HCT116 (cell line): ENCODE measurements at regions not wholly inside any gene's neighbourhood (a gene's known extent, or its start where the extent isn't known, plus 50 kb on each side); places are given as distances from the start of the nearest gene placed in this dataset.
A peak's percentile ranks its signal among the peaks of the same experiment; 100 is the strongest.

ENCODE experiments used
- ATAC-seq: fragments of 200-7000 bp; cut with Tn5 transposase; 2 replicates; pipeline ENCODE4 v1.9.1; 2020; ENCODE audit warnings: mild to moderate bottlenecking, moderate library complexity
- BruUV-seq: library from RNA; stranded (reverse); fragments of 400-500 nt; replicated peaks from 2 replicates; lab custom pipeline; 2021; lab: Mats Ljungman, UMichigan
- CTCF ChIA-PET: fragments of 300-600 bp; sonication (Branson Sonifier 250); formaldehyde crosslinking; loops from one replicate; lab custom pipeline; 2021; ENCODE audit warnings: antibody characterized with exemption; lab: Charles Lee
- POLR2A ChIA-PET: fragments of 300-600, 350-600 bp; sonication (Branson Sonifier 250); formaldehyde crosslinking; loops from one replicate; lab custom pipeline; 2021; ENCODE audit warnings: antibody characterized with exemption; lab: Charles Lee
- RAD21 ChIA-PET, 2 experiments: fragments of 300-600 bp; sonication (Branson Sonifier 250); formaldehyde crosslinking; loops; one replicate each; lab custom pipeline; 2023; ENCODE audit warnings: low total read pairs in 2 of 2; ENCODE audit not compliant: uncharacterized antibody in 2 of 2, unreplicated experiment in 2 of 2, low non-redundant PET in 1 of 2; lab: Charles Lee
- DNase-seq: peaks from one replicate; pipeline ENCODE4 v3.0.0-alpha.2; 2010; ENCODE audit warnings: low read depth, low spot score
- H2AFZ ChIP-seq: fragments of 200-600 bp; shearing (Covaris generic), sonication (generic); 2 replicates; pipeline ENCODE4 v1.6.1; 2017; ENCODE audit warnings: low read depth, mixed run types, mixed read lengths, antibody characterized with exemption, low read length; ENCODE audit not compliant: poor library complexity, severe bottlenecking
- H3K27ac ChIP-seq: 2 replicates; pipeline ENCODE4 v1.5.1; 2012; ENCODE audit warnings: low read depth, low read length
- H3K27me3 ChIP-seq: fragments of 200-600 bp; sonication (generic); 2 replicates; pipeline ENCODE4 v1.6.1; 2016; ENCODE audit warnings: mixed run types, low read length, mixed read lengths; ENCODE audit not compliant: insufficient read depth
- H3K36me3 ChIP-seq, 2 experiments: fragments of 200-500 bp in 1 of 2; fragments of 200-600 bp in 1 of 2; sonication (Bioruptor generic) in 1 of 2; sonication (generic) in 1 of 2; 2 replicates each; pipeline versions ENCODE4 v1.5.1 to v1.6.1; 2014 to 2016; ENCODE audit warnings: low read length in 2 of 2, inconsistent platforms in 1 of 2, mixed read lengths in 1 of 2, mixed run types in 1 of 2; ENCODE audit not compliant: insufficient read depth in 2 of 2, control insufficient read depth in 1 of 2
- H3K4me1 ChIP-seq, 2 experiments: fragments of 200-600 bp in 1 of 2; sonication (generic) in 1 of 2; 2 replicates each; pipeline versions ENCODE4 v1.5.1 to v1.6.1; 2012 to 2017; ENCODE audit warnings: low read length in 2 of 2, inconsistent platforms in 1 of 2, mild to moderate bottlenecking in 1 of 2, mixed read lengths in 1 of 2, mixed run types in 1 of 2, moderate library complexity in 1 of 2; ENCODE audit not compliant: insufficient read depth in 2 of 2, control insufficient read depth in 1 of 2
- H3K4me2 ChIP-seq: fragments of 200-600 bp; sonication (generic); 2 replicates; pipeline ENCODE4 v1.6.1; 2017; ENCODE audit warnings: mixed run types, low read length, mixed read lengths
- H3K4me3 ChIP-seq, 2 experiments: fragments of 200-600 bp in 1 of 2; sonication (generic) in 1 of 2; replicated peaks in 1 of 2; 2 replicates each; pipeline ENCODE4 v1.5.1; 2011 to 2016; ENCODE audit warnings: low read length in 2 of 2, control low read depth in 1 of 2, low read depth in 1 of 2, mild to moderate bottlenecking in 1 of 2, mixed read lengths in 1 of 2, mixed run types in 1 of 2
- H3K79me2 ChIP-seq: fragments of 200-600 bp; sonication (generic); 2 replicates; pipeline ENCODE4 v1.6.1; 2017; ENCODE audit warnings: mild to moderate bottlenecking, mixed run types, low read length, moderate library complexity, mixed read lengths; ENCODE audit not compliant: insufficient read depth
- H3K9ac ChIP-seq: fragments of 200-600 bp; sonication (generic); 2 replicates; pipeline ENCODE4 v1.6.1; 2016; ENCODE audit warnings: low read length, mixed read lengths
- H3K9me2 ChIP-seq: fragments of 200-600 bp; sonication (generic), shearing (Covaris generic); 2 replicates; pipeline ENCODE4 v1.6.1; 2017; ENCODE audit warnings: mixed run types, mild to moderate bottlenecking, moderate library complexity; ENCODE audit not compliant: insufficient read depth
- H3K9me3 ChIP-seq, 2 experiments: fragments of 200-500 bp in 1 of 2; fragments of 200-600 bp in 1 of 2; sonication (Bioruptor generic) in 1 of 2; sonication (generic) in 1 of 2; 2 replicates each; pipeline ENCODE4 v1.6.1; 2014 to 2017; ENCODE audit warnings: low read length in 2 of 2, mixed read lengths in 2 of 2, inconsistent platforms in 1 of 2, low read depth in 1 of 2, mild to moderate bottlenecking in 1 of 2, mixed run types in 1 of 2, moderate library complexity in 1 of 2; ENCODE audit not compliant: control insufficient read depth in 1 of 2, insufficient read depth in 1 of 2
- H4K20me1 ChIP-seq: fragments of 200-600 bp; sonication (generic), shearing (Covaris generic); 2 replicates; pipeline ENCODE4 v1.6.1; 2017; ENCODE audit warnings: mixed run types, mild to moderate bottlenecking, moderate library complexity; ENCODE audit not compliant: insufficient read depth
- CEBPB ChIP-seq: IDR thresholded peaks from 2 replicates; pipeline ENCODE4 v1.6.1; 2012; ENCODE audit warnings: low read depth
- EZH2 ChIP-seq: fragments of 200-600 bp; sonication (generic); IDR thresholded peaks from 2 replicates; pipeline ENCODE4 v1.6.1; 2017; ENCODE audit warnings: antibody characterized with exemption, mixed run types
- FOSL1 ChIP-seq: IDR thresholded peaks from 2 replicates; pipeline ENCODE4 v1.6.1; 2012; ENCODE audit warnings: low read depth
- POLR2A ChIP-seq: IDR thresholded peaks from 2 replicates; pipeline ENCODE4 v1.7.0; 2011; ENCODE audit warnings: borderline replicate concordance; ENCODE audit not compliant: insufficient read depth, insufficient read length; ENCODE audit errors: extremely low read depth
- RAD21 ChIP-seq: IDR thresholded peaks from 2 replicates; pipeline ENCODE4 v1.6.1; 2012; ENCODE audit warnings: low read depth, mild to moderate bottlenecking
- SIN3A ChIP-seq: IDR thresholded peaks from 2 replicates; pipeline ENCODE4 v1.6.1; 2012; ENCODE audit warnings: low read depth
- SP1 ChIP-seq: IDR thresholded peaks from 2 replicates; pipeline ENCODE4 v1.6.1; 2012; ENCODE audit warnings: low read depth
- ZFX ChIP-seq: fragments of 450-650 bp; IDR thresholded peaks from 2 replicates; pipeline ENCODE4 v1.6.1; 2017
- intact Hi-C: fragments of 100-400 bp; cut with micrococcal nuclease; formaldehyde crosslinking; loops from 2 replicates; pipeline ENCODE4 v1.10.0; 2022
- TF ChIP-seq, protein P1 (sequence below): IDR thresholded peaks from 2 replicates; pipeline ENCODE4 v1.6.1; 2012
- TF ChIP-seq, protein P2 (sequence below): IDR thresholded peaks from 2 replicates; pipeline ENCODE4 v1.6.1; 2011; ENCODE audit warnings: mild to moderate bottlenecking, low read length, moderate library complexity; ENCODE audit not compliant: insufficient replicate concordance; ENCODE audit errors: extremely low read depth

DNA sequence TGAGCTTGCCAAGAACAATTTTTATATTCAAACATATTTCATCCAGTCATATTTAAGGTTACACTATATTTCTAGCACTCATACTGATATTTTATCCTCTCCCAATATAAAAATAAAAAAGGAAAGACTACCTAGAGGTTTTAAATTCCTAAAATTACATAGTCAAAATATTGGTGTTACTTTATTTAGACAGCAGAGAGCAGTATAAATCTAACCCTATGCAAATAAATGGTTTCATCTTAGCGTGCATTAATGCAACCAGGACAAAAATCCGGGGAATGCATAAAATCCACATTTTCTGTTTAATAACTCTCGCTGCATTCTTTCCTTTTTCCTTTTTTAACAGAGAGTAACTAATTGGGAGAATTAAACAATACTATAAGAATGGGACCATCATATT is 1447.4 kb upstream of the ALCAM start (continued):
- TF ChIP-seq RAD21 (0 out of 2 replicates have a peak, but pooled peaks have one; percentile 16), SP1 (no peak), SIN3A (no peak), FOSL1 (no peak), POLR2A (no peak), CEBPB (no peak)
- TF ChIP-seq, protein P1, sequence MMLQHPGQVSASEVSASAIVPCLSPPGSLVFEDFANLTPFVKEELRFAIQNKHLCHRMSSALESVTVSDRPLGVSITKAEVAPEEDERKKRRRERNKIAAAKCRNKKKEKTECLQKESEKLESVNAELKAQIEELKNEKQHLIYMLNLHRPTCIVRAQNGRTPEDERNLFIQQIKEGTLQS, result no peak

DNA sequence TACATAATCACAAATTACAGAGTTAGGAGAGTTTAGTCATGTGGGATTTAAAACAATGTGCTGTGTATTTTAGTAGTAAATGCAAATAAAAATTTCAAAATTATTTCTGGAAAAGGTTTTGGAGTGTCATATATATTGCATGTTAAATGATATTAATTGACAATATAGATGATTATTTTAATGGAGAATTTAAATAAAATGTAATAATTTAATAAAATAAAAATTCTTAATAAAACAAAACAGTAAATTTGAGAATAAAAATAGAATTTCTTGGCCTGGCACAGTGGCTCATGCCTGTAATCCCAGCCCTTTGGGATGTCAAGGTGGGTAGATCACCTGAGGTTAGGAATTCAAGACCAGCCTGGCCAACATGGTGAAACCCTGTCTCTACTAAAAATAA is 1442.8 kb upstream of the ALCAM start:
- ATAC-seq, result no peak
- ChIA-PET RAD21 (no interaction called here), POLR2A (no interaction called here), CTCF (no interaction called here)
- H3K4me1 ChIP-seq, result no peaks in the 10 kb centered on the region
- H2AFZ ChIP-seq, result peak overlapping the region; percentile 6
- intact Hi-C loops, result no loop called here
- DNase-seq, result no peak
- H4K20me1 ChIP-seq, result no peaks in the 10 kb centered on the region
- TF ChIP-seq SP1 (no peak), EZH2 (no peak), ZFX (no peak)
- TF ChIP-seq, protein P2, sequence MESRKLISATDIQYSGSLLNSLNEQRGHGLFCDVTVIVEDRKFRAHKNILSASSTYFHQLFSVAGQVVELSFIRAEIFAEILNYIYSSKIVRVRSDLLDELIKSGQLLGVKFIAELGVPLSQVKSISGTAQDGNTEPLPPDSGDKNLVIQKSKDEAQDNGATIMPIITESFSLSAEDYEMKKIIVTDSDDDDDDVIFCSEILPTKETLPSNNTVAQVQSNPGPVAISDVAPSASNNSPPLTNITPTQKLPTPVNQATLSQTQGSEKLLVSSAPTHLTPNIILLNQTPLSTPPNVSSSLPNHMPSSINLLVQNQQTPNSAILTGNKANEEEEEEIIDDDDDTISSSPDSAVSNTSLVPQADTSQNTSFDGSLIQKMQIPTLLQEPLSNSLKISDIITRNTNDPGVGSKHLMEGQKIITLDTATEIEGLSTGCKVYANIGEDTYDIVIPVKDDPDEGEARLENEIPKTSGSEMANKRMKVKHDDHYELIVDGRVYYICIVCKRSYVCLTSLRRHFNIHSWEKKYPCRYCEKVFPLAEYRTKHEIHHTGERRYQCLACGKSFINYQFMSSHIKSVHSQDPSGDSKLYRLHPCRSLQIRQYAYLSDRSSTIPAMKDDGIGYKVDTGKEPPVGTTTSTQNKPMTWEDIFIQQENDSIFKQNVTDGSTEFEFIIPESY, result no peak
- H3K4me2 ChIP-seq, result no peak overlapping the region
- no TSS peak for BruUV-seq
- H3K4me3 ChIP-seq, result no peak overlapping the region
- H3K27ac ChIP-seq, result no peak overlapping the region
- H3K27me3 ChIP-seq, result no peaks in the 10 kb centered on the region
- no peaks in the 10 kb centered on the region for H3K79me2 ChIP-seq
- no peak overlapping the region for H3K9ac ChIP-seq
- no peaks in the 10 kb centered on the region for H3K36me3 ChIP-seq
- H3K9me3 ChIP-seq, result no peaks in the 10 kb centered on the region
- no peaks in the 10 kb centered on the region for H3K9me2 ChIP-seq
